Peyer's patch (tissue), 4 donors: ENCODE measurements at regions not wholly inside any gene's neighbourhood (a gene's known extent, or its start where the extent isn't known, plus 50 kb on each side); places are given as distances from the start of the nearest gene placed in this dataset.
"Not testable (repeated sequence)": the region's sequence is repeated elsewhere in the genome, so short reads cannot be mapped to it uniquely, and the experiment has no call there.

Source experiments
- DNase-seq, 3 donors: peaks; one replicate each; pipeline ENCODE4 v3.0.0-alpha.2; 2017 to 2019
- H3K27ac ChIP-seq, 4 donors: fragments of 200-600 bp; sonication (generic); one replicate each; pipeline ENCODE4 v1.5.1; 2016 to 2019
- H3K27me3 ChIP-seq, 2 donors: fragments of 200-600 bp; sonication (generic); one replicate each; pipeline ENCODE4 v1.5.1; 2019
- H3K36me3 ChIP-seq, 3 donors: fragments of 200-600 bp; sonication (generic); one replicate each; pipeline ENCODE4 v1.5.1; 2016 to 2019
- H3K4me1 ChIP-seq, 4 donors: fragments of 200-600 bp; sonication (generic); one replicate each; pipeline ENCODE4 v1.5.1; 2016 to 2019
- H3K4me3 ChIP-seq, 4 donors: fragments of 200-600 bp; sonication (generic); 1 replicate in 3 of 4; 2 replicates in 1 of 4; pipeline ENCODE4 v1.5.1; 2016 to 2019; ENCODE audit warnings: mild to moderate bottlenecking in 1 of 4
- H3K9me3 ChIP-seq, 4 donors: fragments of 200-600 bp; sonication (generic); one replicate each; pipeline ENCODE4 v1.5.1; 2016 to 2019; ENCODE audit warnings: mild to moderate bottlenecking in 1 of 4
- POLR2A ChIP-seq, 2 donors: fragments of 450-650 bp; IDR thresholded peaks; one replicate each; pipeline ENCODE4 v1.5.1; 2017; ENCODE audit warnings: antibody characterized with exemption in 2 of 2, mild to moderate bottlenecking in 2 of 2, moderate library complexity in 2 of 2
- TF ChIP-seq, protein P1 (sequence below), 6 experiments: fragments of 450-650 bp in 4 of 6; fragments of 200-600 bp in 2 of 6; sonication (generic) in 1 of 6; IDR thresholded peaks; one replicate each; pipeline ENCODE4 v1.5.1; 2017 to 2019; ENCODE audit warnings: antibody characterized with exemption in 6 of 6, mild to moderate bottlenecking in 3 of 6, moderate library complexity in 1 of 6

DNA sequence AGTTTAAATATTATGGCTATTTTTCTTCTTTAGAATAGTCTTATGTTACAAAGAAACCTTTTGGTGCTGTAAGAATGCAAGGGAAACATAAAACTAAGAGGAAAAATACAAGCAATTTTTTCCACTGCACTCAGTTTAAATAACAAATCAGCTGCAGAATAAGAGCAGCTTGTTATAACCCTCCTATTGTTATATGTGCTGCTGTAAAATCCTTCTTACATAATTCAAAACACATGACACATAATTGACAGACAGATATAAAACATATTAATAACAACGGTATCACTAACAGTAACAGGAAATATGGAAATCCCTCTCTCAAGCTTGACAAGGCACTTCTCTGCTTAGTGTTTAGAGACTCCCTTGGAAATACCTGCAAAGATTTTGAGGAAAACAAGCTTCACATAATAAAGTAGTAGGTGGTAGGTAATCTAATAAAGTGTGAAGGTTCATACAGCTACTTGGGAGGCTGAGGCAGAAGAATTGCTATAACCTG is 385.3 kb upstream of the HS3ST1 start:
- Histone ChIP-seq H3K4me3 (no peak overlapping the region), H3K9me3 (no peaks in the 10 kb centered on the region), H3K4me1 (no peaks in the 10 kb centered on the region), H3K27me3 (no peaks in the 10 kb centered on the region), H3K27ac (no peak overlapping the region), H3K36me3 (no peaks in the 10 kb centered on the region)
- DNase-seq, result no peak
- no peak for TF ChIP-seq POLR2A (IDR thresholded peaks at IDR 0.05)
- TF ChIP-seq, protein P1, sequence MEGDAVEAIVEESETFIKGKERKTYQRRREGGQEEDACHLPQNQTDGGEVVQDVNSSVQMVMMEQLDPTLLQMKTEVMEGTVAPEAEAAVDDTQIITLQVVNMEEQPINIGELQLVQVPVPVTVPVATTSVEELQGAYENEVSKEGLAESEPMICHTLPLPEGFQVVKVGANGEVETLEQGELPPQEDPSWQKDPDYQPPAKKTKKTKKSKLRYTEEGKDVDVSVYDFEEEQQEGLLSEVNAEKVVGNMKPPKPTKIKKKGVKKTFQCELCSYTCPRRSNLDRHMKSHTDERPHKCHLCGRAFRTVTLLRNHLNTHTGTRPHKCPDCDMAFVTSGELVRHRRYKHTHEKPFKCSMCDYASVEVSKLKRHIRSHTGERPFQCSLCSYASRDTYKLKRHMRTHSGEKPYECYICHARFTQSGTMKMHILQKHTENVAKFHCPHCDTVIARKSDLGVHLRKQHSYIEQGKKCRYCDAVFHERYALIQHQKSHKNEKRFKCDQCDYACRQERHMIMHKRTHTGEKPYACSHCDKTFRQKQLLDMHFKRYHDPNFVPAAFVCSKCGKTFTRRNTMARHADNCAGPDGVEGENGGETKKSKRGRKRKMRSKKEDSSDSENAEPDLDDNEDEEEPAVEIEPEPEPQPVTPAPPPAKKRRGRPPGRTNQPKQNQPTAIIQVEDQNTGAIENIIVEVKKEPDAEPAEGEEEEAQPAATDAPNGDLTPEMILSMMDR (IDR thresholded peaks at IDR 0.05), result no peak

DNA sequence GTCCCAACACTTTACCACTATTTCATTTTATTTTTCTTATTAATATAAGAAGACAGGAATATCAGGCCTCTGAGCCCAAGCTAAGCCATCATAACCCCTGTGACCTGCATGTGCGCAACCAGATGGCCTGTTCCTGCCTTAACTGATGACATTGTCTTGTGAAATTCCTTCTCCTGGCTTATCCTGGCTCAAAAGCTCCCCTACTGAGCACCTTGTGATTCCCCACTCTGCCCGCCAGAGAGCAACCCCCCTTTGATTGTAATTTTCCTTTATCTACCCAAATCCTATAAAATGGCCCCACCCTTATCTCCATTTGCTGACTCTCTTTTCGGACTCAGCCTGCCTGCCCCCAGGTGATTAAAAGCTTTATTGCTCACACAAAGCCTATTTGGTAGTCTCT is 382.8 kb upstream of the HS3ST1 start:
- not testable (repeated sequence) for H3K9me3 ChIP-seq, H3K27ac ChIP-seq, H3K27me3 ChIP-seq, H3K4me3 ChIP-seq, DNase-seq, H3K36me3 ChIP-seq, H3K4me1 ChIP-seq

DNA sequence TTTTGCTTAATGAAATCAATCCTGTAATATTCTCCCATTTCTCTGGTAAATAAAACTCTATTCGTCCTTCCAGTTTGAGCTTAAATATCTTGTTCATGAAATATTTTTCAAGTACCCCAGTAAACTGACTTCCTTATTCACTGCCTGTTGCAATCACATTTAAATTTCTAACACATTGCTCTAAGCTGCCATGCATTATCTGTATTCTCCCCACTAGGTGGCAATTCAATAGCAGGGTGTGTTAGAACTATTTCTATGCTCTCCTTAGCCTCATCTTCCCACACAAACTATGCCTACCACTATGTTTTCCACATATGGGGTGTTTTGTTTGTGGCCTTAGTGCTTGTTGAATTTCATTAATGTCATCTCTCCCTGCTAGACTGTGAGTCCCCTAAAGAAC is 377.1 kb upstream of the HS3ST1 start:
- TF ChIP-seq POLR2A (IDR thresholded peaks at IDR 0.05), result no peak
- TF ChIP-seq, protein P1 (IDR thresholded peaks at IDR 0.05), result peak in 5 of 6 experiments; percentile 26 to 81 (median 75)
- Histone ChIP-seq H3K27ac (no peak overlapping the region), H3K36me3 (no peaks in the 10 kb centered on the region), H3K4me3 (no peak overlapping the region), H3K9me3 (no peaks in the 10 kb centered on the region), H3K27me3 (no peaks in the 10 kb centered on the region), H3K4me1 (peaks cover 0 to 10% (median 0%) of the 10 kb centered on the region in 4 donors)
- DNase-seq, result no peak

DNA sequence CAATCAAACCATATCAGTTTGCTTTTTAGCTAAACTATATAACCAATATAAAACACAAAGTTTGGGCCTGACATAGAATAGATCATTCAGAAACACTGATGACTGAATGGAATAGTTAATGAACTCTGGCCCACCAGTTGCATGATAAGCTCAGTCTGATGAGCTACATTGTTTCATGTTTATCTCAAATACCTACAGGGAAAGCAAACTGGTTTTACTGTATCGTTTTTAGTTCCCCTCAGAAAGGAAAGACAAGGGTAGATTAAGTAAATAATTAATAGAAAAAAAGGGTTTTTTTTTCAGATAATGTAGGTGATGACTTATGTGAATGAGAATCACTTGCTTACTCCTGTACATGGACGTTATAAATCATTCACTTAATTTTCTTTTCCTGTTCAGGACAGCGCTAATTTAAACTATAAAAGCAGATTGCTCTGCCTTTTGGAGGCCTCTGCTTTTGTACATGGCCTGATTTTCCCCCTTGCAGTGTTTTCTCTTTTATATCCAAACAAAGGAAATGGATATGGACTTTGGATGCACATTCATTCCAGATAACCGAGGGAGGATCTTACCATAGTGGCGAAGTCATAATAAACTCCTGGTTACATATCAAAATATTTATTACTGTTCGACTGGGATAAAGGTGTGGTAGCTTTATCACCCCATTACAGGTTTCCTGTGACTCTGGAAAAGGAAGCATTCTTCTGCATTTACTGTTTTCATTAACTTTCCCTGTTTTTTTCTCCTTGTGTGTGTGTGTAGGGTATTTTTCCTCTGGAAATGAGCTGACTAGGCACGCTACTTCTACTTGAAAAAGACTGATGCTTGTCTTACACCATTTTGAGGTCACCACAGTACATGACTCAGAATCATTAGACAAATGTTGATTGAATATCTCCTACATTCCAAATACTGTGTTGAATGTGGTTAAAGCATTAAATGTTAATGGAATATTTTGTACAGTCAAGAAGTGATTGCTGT is 373.1 kb upstream of the HS3ST1 start:
- Histone ChIP-seq H3K27me3 (no peaks in the 10 kb centered on the region), H3K9me3 (no peaks in the 10 kb centered on the region), H3K27ac (peak overlapping the region in 2 of 4 donors; percentile 58 to 72), H3K4me3 (no peak overlapping the region), H3K36me3 (no peaks in the 10 kb centered on the region), H3K4me1 (peaks cover 0 to 10% (median 0%) of the 10 kb centered on the region in 4 donors)
- TF ChIP-seq POLR2A (IDR thresholded peaks at IDR 0.05), result no peak
- TF ChIP-seq, protein P1 (IDR thresholded peaks at IDR 0.05), result no peak
- no peak for DNase-seq

DNA sequence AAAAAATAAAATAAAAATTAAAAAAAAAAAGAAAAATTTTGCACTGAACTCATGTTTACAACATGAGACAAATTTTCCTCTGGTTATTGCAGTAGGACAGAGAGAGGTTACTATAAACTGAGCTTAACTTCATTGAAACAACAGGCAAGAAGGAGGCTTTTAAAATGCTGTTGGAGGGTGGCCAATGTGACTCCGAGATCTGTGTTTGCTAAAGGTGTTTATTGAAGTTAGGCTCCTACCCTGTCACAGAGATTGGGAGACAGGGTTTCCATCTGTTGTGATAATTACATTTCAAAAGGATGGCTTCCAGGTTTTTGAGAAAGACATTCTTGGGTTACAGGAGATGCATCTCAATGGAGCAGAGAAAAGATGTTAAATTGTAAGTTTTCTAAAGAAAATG is 370.5 kb upstream of the HS3ST1 start:
- no peak for DNase-seq
- Histone ChIP-seq H3K4me1 (peaks cover 0 to 7% (median 0%) of the 10 kb centered on the region in 4 donors), H3K9me3 (no peaks in the 10 kb centered on the region), H3K4me3 (no peak overlapping the region), H3K27me3 (no peaks in the 10 kb centered on the region), H3K36me3 (no peaks in the 10 kb centered on the region), H3K27ac (no peak overlapping the region)
- TF ChIP-seq, protein P1 (IDR thresholded peaks at IDR 0.05), result no peak
- no peak for TF ChIP-seq POLR2A (IDR thresholded peaks at IDR 0.05)

DNA sequence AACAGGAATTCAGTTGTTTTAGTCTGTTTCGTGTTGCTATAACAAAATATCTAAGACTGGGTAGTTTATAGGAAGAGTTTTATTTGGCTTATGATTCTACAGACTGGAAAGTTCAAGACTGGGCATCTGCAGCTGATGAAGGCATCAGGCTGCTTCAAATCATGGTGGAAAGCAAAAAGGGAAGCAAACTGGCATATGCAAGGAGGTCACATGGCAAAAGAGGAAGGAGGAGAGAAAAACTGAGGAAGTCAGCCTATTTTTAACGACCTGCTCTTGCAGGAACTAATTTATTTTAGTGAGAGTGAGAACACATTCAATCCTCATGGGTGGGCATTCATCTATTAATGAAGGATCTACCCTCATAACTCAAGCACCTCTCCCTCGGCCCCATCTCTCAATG is 363.1 kb upstream of the HS3ST1 start:
- H3K27me3 ChIP-seq, result no peaks in the 10 kb centered on the region
- DNase-seq, result no peak
- H3K4me1 ChIP-seq, result no peaks in the 10 kb centered on the region
- no peak overlapping the region for H3K4me3 ChIP-seq
- no peak for TF ChIP-seq POLR2A (IDR thresholded peaks at IDR 0.05)
- TF ChIP-seq, protein P1 (IDR thresholded peaks at IDR 0.05), result no peak
- no peaks in the 10 kb centered on the region for H3K36me3 ChIP-seq
- no peaks in the 10 kb centered on the region for H3K9me3 ChIP-seq
- no peak overlapping the region for H3K27ac ChIP-seq
